DMS114 treated with DMSO at 0.1 percent for 48 hours (cell line): ENCODE measurements at regions not wholly inside any gene's neighbourhood (a gene's known extent, or its start where the extent isn't known, plus 50 kb on each side); places are given as distances from the start of the nearest gene placed in this dataset.
"Not testable (repeated sequence)": the region's sequence is repeated elsewhere in the genome, so short reads cannot be mapped to it uniquely, and the experiment has no call there.

Experiments
- DNase-seq: peaks from one replicate; lab custom pipeline; 2025; ENCODE audit not compliant: unreplicated experiment; lab: John Stamatoyannopoulos, UW

GRCh38 chr7:81234896-81235295 lies 316.0 kb upstream of the SEMA3C start:
- no peak for DNase-seq

GRCh38 chr7:81233208-81233940 lies 314.5 kb upstream of the SEMA3C start:
- DNase-seq, result no peak

DNA sequence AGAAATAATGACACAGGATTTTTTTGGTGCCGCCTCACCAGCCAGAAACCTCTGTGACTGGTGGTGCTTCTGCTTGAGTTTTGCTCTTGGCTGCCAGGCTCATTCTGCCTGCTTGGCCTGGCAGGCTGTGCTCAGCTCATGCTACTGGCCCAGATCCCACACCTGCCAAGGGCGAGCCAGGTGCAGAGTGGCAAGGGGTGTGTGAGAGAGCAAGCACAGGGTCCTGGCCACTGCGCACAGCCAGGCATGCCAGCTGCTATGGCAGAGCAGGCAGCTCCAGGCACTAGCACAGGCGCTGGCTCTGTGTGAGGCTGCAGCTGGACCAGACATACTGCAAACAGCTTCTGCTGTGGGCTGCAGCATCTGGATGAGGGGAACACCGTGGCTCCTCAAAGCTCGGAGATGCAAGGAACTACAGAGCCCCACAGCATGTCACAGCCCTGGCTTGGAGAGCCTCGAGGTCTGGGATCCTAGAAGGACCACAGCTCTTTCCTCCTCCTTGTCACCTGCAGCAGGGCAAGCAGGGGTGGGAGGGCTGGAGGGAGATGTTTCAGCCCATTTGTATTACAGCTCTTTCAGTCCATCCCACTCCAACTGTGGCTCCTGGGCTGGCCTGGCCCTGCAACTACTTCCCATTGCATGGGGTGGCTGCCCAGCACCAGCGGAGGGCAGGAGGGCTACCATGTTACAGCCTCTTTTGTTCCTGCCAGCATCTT lies 313.4 kb upstream of the SEMA3C start:
- DNase-seq, result no peak

DNA sequence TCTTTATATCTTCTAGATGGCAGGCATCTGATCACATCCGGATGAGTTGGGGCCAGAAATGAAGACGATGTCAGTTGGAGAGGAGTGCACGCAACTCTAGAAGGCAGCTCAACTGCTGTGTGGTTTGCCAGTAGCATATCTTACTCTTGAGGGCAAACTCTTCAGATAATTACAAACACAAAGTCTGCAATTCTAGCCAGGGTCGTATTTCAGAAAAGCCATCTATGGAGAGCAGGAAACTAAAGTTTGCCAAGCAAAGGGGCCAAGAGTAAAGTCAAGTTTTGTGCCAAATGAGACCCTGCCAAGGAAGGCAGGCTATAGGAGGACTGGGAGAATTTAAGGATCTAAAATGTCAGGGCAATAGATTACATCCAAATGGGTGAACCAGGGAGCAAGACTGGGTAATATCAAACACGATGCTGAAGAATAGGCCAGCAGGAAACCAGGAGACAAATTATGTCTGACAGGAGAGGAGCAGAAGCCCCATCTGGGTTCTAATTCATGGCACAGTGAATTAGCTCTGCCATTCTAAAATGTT lies 312.5 kb upstream of the SEMA3C start:
- no peak for DNase-seq

- no peak for DNase-seq
Measured at GRCh38 chr7:81226234-81226633, 307.4 kb upstream of the SEMA3C start.

DNA sequence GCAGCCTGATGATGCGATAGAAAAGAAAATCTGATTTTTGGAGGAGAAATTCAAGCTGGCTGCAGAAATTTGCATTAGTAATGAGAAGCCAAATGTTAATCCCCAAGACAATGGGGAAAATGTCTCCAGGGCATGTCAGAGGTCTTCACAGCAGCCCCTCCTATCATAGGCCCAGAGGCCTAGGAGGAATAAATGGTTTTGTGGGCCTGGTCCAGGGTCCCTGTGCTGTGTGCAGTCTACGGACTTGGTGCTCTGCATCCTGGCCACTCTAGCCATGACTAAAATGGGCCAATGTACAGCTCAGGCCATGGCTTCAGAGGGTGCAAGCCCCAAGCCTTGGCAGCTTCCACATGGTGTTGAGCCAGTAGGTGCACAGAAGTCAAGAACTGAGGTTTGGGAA lies 303.8 kb upstream of the SEMA3C start:
- DNase-seq, result not testable (repeated sequence)

DNA sequence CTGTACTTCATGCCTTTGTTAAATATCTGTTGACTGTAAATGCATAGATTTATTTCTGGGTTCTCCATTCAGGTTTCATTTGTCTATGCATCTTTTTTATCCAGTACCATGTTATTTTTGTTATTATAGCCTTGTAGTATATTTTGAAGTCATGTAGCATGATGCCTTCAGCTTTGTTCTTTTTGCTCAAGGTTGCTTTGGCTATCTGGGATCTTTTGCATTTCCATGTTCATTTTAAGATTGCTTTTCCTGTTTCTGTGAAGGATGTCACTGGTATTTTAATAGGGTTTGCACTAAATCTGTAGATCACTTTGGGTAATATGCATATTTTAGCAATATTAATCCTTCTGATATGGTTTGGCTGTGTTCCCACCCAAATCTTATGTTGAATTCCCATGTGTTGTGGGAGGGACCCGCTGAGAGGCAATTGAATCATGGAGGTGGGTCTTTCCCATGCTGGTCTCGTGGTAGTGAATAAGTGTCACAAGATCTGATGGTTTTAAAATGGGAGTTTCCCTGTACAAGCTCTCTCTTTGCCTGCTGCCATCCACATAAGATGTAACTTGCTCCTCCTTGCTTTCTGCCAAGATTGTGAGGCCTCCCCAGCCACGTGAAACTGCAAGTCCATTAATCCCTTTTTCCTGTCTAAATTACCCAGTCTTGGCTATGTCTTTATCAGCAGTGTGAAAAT lies 302.8 kb upstream of the SEMA3C start:
- no peak for DNase-seq

DNA sequence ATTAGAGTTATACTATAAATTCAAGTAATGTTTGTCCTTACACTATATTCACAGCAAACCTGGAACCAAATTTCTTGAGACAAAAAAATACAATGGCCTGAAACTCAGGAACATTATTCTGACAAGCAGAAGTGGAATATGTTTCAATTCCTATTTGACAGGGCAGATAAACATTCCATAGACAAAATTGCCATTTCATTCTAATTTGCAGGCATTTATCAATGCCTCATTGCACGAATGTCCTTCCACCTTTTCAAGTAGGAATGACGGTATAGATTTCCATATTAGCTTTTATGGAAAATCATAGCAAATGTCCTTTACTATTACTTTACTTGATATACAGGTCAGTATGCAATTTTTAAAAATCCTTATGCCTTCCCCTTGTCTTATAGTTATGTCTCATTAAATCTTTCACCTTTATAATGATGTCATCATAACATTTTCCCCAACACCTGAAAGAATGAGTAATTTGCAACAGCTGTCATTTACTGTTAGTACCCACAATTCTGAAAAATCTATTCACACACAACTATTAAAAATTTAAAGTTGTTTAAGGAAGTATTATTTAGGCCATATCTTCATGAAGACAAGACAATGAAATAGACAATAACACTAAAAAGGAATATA lies 299.7 kb upstream of the SEMA3C start:
- DNase-seq, result no peak

- no peak for DNase-seq
Measured at GRCh38 chr7:81213394-81213793, 294.5 kb upstream of the SEMA3C start.

DNA sequence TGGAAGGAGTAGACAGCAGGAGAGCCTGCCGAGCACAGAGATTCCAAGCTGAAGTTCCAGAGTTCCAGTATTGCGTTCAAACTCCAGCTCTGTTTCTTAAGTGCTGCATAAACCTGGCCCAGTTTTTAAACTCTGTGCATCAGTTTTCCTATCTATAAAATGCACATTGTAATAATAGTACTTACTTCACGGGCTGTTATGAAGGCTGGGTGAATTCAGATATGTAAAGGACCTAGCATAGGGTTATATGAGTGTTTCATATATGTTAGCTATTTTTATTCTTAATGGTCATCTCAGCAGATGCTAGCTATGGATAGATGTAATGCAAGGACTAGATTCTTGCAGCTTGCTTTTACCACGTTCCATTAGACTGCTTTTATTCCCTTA lies 293.1 kb upstream of the SEMA3C start:
- DNase-seq, result no peak

- DNase-seq, result peak; percentile 66
Measured at GRCh38 chr7:81211204-81211933, 292.5 kb upstream of the SEMA3C start.

GRCh38 chr7:81210137-81211064 lies 291.6 kb upstream of the SEMA3C start:
- DNase-seq, result peak; percentile 40

GRCh38 chr7:81209059-81209458 lies 290.2 kb upstream of the SEMA3C start:
- no peak for DNase-seq

DNA sequence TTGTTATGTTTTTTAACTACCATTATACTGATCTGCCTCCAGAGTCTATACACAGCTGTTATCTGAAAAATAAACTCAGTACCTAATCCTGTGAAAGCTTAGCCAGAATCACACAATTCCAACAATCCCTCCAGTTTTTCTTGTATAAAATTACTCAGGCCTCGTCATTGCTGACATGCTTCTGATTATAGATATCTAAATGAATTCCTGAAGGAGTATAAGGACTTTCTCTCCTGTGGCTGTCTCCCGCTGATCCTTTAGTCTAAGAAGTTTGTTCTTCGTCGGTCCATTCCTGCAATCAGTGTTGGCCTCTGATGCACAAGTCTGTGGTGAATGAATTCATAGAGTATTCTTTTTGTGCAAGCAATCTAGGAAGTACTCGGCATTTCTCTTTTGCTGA lies 288.9 kb upstream of the SEMA3C start:
- DNase-seq, result no peak

DNA sequence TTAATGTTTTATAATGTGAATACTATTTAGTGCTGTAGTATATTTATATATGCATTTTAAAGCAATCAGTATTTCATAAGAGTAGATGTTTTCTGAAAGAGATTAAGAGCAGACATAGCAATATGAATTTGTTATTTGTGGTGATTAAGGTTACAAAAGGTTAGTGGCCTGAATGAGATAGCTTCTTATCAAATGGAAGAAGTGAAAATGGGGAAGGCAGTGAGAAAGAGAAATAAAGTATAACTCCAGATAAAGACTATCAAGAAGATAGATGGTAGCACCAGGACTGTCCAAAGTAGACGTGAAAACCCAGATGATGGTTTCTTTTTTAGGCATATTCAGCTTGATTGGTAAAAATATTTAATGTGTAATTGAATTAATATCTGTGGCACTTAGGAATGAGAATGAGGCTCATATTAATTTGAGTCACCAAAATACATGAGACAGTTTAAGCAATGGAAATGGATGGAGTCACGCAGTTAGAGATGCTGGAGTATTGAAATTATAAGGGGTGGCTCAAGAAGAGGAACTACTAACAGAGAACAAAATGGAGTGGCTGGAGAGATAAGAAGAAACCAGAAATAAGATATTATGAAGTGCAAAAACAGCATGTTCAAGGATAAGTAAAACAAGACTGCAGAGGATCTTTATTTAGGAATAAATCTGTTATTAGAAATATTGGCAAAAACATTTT lies 288.0 kb upstream of the SEMA3C start:
- no peak for DNase-seq

- DNase-seq, result no peak
Measured at GRCh38 chr7:81206217-81206616, 287.4 kb upstream of the SEMA3C start.

DNA sequence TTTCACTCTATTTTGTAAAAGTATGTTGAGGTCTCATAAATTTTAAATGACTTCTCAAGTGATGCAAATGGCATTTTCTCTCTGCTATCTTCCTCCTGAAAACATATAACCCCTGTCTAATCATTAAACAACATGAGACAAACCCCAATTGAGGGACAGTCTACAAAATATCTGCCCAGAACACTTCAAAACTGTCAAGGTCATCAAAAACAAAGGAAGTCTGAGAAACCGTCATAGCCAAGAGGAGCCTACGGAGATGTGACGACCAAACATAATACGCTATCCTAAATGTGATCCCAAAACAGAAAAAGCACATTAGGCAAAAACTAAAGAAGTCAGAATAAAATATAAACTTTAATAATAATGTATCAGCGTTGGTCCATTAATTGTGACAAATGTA lies 282.3 kb upstream of the SEMA3C start:
- no peak for DNase-seq

DNA sequence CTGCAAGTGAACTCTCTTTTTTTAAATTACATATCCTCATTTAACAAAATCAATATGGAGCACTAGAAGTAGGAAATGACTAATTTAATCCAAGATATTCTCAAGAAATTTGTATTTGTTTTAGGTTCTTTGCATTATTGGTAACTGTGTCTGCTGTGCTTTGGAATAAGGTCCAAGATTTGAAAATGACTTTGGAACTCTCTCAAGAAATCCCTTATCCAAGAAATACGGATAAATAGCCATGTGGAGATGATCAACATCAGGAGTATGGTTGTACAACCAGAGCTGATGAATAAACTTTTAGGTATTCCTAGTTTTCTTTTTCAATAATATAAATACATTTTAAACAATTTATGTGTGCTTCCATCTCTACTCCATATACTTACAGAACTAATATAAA lies 279.9 kb upstream of the SEMA3C start:
- no peak for DNase-seq

- no peak for DNase-seq
Measured at GRCh38 chr7:81197266-81197665, 278.4 kb upstream of the SEMA3C start.
